GM12878 (cell line): ENCODE measurements at regions not wholly inside any gene's neighbourhood (a gene's known extent, or its start where the extent isn't known, plus 50 kb on each side); places are given as distances from the start of the nearest gene placed in this dataset.

ENCODE experiments used
- ATAC-seq: fragments of 200-7000 bp; cut with Tn5 transposase; 3 replicates; pipeline ENCODE4 v1.9.1; 2020; ENCODE audit warnings: mild to moderate bottlenecking, moderate library complexity
- BruUV-seq: library from RNA; stranded (reverse); fragments of 400-500 nt; replicated peaks from 2 replicates; lab custom pipeline; 2021; lab: Mats Ljungman, UMichigan
- CTCF ChIA-PET: fragments of 300-600 bp; sonication (Branson Sonifier 250); formaldehyde crosslinking; extraction: SDS; loops from one replicate; lab custom pipeline; 2021; ENCODE audit warnings: inconsistent platforms; lab: Yijun Ruan, JAX
- POLR2A ChIA-PET: fragments of 350-600 bp; formaldehyde crosslinking; extraction: SDS; loops from one replicate; lab custom pipeline; 2021; ENCODE audit warnings: inconsistent platforms; lab: Charles Lee
- RAD21 ChIA-PET: fragments of 300-600 bp; sonication (Branson Sonifier 250); formaldehyde crosslinking; loops from one replicate; lab custom pipeline; 2023; ENCODE audit warnings: antibody characterized with exemption; ENCODE audit not compliant: unreplicated experiment; lab: Charles Lee
- SMC1A ChIA-PET: fragments of 300-600 bp; sonication (Branson Sonifier 250); formaldehyde crosslinking; loops from one replicate; lab custom pipeline; 2023; ENCODE audit not compliant: unreplicated experiment, uncharacterized antibody; lab: Charles Lee
- DNase-seq: peaks from one replicate; pipeline ENCODE4 v3.0.0-alpha.2; 2011; ENCODE audit warnings: low read depth, low spot score
- FAIRE-seq: peaks from 3 replicates; lab custom pipeline; 2011; peaks lifted over from hg19 to GRCh38; lab: Jason Lieb, UNC
- H2AFZ ChIP-seq: 2 replicates; pipeline ENCODE4 v1.6.0; 2011; ENCODE audit warnings: low read depth, low read length, control low read depth; ENCODE audit not compliant: control insufficient read depth
- H3K27ac ChIP-seq: 2 replicates; pipeline ENCODE4 v1.5.1; 2011; ENCODE audit warnings: control low read depth; ENCODE audit not compliant: control insufficient read depth, insufficient read depth
- H3K27me3 ChIP-seq, 2 experiments: replicated peaks in 1 of 2; 2 replicates each; pipeline versions ENCODE4 v1.6.0 to v1.6.1; 2011; ENCODE audit warnings: low read length in 1 of 2; ENCODE audit not compliant: control insufficient read depth in 2 of 2, insufficient read depth in 2 of 2
- H3K36me3 ChIP-seq, 2 experiments: 2 replicates each; pipeline ENCODE4 v1.5.1; 2011; ENCODE audit warnings: low read length in 1 of 2; ENCODE audit not compliant: control insufficient read depth in 2 of 2, insufficient read depth in 2 of 2
- H3K4me1 ChIP-seq: 2 replicates; pipeline ENCODE4 v1.6.1; 2011; ENCODE audit warnings: mild to moderate bottlenecking, low read length, moderate library complexity, mixed read lengths; ENCODE audit not compliant: control insufficient read depth, insufficient read depth
- H3K4me2 ChIP-seq: 2 replicates; pipeline ENCODE4 v1.6.0; 2011; ENCODE audit warnings: control low read depth; ENCODE audit not compliant: control insufficient read depth, insufficient read depth
- H3K4me3 ChIP-seq: fragments of 200-600 bp; sonication (generic); 2 replicates; pipeline ENCODE4 v1.5.1; 2016
- H3K79me2 ChIP-seq: 2 replicates; pipeline ENCODE4 v1.6.0; 2011; ENCODE audit warnings: low read length; ENCODE audit not compliant: control insufficient read depth, insufficient read depth
- H3K9ac ChIP-seq: 2 replicates; pipeline ENCODE4 v1.8.0; 2011; ENCODE audit warnings: low read length, control low read depth, mixed read lengths; ENCODE audit not compliant: control insufficient read depth, insufficient read depth
- H3K9me3 ChIP-seq: replicated peaks from 3 replicates; pipeline ENCODE4 v1.5.1; 2011; ENCODE audit warnings: mild to moderate bottlenecking, low read length; ENCODE audit not compliant: control insufficient read depth, insufficient read depth
- H4K20me1 ChIP-seq: 2 replicates; pipeline ENCODE4 v1.6.0; 2011; ENCODE audit not compliant: control insufficient read depth, insufficient read depth
- RELA ChIP-seq: fragments of 450-650 bp; IDR thresholded peaks from 2 replicates; pipeline ENCODE4 v1.8.0; 2014; ENCODE audit warnings: borderline replicate concordance; ENCODE audit not compliant: partially characterized antibody
- SREBF1 ChIP-seq: IDR thresholded peaks from 2 replicates; pipeline ENCODE4 v1.6.1; 2012; ENCODE audit warnings: mild to moderate bottlenecking, low read length
- SUZ12 ChIP-seq: fragments of 200-600 bp; sonication (generic); IDR thresholded peaks from one replicate; pipeline ENCODE4 v1.6.1; 2018; ENCODE audit warnings: antibody characterized with exemption, mild to moderate bottlenecking; ENCODE audit not compliant: unreplicated experiment
- WGBS: methylation state at CpG from one replicate; pipeline ENCODE4 v1.1.6; 2016; ENCODE audit warnings: low lambda C conversion rate; ENCODE audit not compliant: insufficient replicate concordance, insufficient coverage; ENCODE audit errors: missing lambda C conversion rate; 5-methylcytosine and 5-hydroxymethylcytosine counted together
- in situ Hi-C: fragments of 300-500 bp; cut with MboI; formaldehyde crosslinking; loops from 9 replicates; pipeline ENCODE4 v1.14.3; 2018; ENCODE audit warnings: mixed read lengths
- intact Hi-C: fragments of 100-400 bp; cut with micrococcal nuclease; formaldehyde crosslinking; loops from one replicate; pipeline ENCODE4 v1.14.2; 2022; ENCODE audit not compliant: unreplicated experiment
- TF ChIP-seq, protein P1 (sequence below): fragments of 450-650 bp; formaldehyde crosslinking; IDR thresholded peaks from 2 replicates; pipeline ENCODE4 v1.4.0; 2020; ENCODE audit warnings: mild to moderate bottlenecking, moderate library complexity
- TF ChIP-seq, protein P2 (sequence below): fragments of 450-650 bp; IDR thresholded peaks from 2 replicates; pipeline ENCODE4 v1.6.1; 2017; ENCODE audit warnings: low read depth, mild to moderate bottlenecking, moderate library complexity

DNA sequence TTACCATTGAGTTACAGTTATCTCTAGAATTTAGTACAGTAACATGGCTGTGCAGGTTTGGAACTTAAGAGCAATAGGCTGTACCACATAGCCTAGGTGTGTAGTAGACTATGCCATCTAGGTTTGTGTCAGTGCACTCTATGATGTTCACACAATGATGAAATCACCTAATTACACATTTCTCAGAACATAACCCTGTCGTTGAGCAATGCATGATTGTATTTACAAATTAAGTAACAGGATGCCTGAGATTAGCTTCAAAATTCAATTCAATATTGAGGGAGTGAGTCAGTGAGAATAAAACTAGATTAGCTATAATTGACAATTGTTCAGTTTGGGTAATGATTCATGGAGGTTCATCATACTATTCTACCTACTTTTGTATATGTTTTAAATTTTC, 633.8 kb downstream of the IGSF11 start:
- H3K4me1 ChIP-seq = no peaks in the 10 kb centered on the region
- in situ Hi-C loops = no loop called here
- SMC1A ChIA-PET = no interaction called here
- H3K27ac ChIP-seq = no peak overlapping the region
- no peak overlapping the region for H2AFZ ChIP-seq
- RAD21 ChIA-PET = no interaction called here
- H3K9ac ChIP-seq = no peak overlapping the region
- TF ChIP-seq SREBF1 (no peak), RELA (no peak), SUZ12 (no peak)
- TF ChIP-seq, protein P1, sequence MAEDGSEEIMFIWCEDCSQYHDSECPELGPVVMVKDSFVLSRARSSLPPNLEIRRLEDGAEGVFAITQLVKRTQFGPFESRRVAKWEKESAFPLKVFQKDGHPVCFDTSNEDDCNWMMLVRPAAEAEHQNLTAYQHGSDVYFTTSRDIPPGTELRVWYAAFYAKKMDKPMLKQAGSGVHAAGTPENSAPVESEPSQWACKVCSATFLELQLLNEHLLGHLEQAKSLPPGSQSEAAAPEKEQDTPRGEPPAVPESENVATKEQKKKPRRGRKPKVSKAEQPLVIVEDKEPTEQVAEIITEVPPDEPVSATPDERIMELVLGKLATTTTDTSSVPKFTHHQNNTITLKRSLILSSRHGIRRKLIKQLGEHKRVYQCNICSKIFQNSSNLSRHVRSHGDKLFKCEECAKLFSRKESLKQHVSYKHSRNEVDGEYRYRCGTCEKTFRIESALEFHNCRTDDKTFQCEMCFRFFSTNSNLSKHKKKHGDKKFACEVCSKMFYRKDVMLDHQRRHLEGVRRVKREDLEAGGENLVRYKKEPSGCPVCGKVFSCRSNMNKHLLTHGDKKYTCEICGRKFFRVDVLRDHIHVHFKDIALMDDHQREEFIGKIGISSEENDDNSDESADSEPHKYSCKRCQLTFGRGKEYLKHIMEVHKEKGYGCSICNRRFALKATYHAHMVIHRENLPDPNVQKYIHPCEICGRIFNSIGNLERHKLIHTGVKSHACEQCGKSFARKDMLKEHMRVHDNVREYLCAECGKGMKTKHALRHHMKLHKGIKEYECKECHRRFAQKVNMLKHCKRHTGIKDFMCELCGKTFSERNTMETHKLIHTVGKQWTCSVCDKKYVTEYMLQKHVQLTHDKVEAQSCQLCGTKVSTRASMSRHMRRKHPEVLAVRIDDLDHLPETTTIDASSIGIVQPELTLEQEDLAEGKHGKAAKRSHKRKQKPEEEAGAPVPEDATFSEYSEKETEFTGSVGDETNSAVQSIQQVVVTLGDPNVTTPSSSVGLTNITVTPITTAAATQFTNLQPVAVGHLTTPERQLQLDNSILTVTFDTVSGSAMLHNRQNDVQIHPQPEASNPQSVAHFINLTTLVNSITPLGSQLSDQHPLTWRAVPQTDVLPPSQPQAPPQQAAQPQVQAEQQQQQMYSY (CRISPR knock-in tag) = no peak
- TF ChIP-seq, protein P2, sequence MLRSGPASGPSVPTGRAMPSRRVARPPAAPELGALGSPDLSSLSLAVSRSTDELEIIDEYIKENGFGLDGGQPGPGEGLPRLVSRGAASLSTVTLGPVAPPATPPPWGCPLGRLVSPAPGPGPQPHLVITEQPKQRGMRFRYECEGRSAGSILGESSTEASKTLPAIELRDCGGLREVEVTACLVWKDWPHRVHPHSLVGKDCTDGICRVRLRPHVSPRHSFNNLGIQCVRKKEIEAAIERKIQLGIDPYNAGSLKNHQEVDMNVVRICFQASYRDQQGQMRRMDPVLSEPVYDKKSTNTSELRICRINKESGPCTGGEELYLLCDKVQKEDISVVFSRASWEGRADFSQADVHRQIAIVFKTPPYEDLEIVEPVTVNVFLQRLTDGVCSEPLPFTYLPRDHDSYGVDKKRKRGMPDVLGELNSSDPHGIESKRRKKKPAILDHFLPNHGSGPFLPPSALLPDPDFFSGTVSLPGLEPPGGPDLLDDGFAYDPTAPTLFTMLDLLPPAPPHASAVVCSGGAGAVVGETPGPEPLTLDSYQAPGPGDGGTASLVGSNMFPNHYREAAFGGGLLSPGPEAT = no peak
- TF ChIP-seq, all 136 proteins: peak for 0
- BruUV-seq = no TSS peak
- Histone ChIP-seq H4K20me1 (no peaks in the 10 kb centered on the region), H3K79me2 (no peaks in the 10 kb centered on the region), H3K27me3 (no peaks in the 10 kb centered on the region), H3K4me3 (no peak overlapping the region), H3K4me2 (no peak overlapping the region), H3K9me3 (no peaks in the 10 kb centered on the region), H3K36me3 (no peaks in the 10 kb centered on the region)
- WGBS = 0% methylated on average over 1 of the region's 1 CpG
- intact Hi-C loops = no loop called here
- no peak for FAIRE-seq
- ChIA-PET POLR2A (interaction anchor here (1.1 kb wide), 1 partner anchor 14 kb away, joined by 3 read pairs; no protein-coding TSS in a partner anchor), CTCF (no interaction called here)
- no peak for DNase-seq
- no peak for ATAC-seq
